Cardiac fibroblast (primary cell): ENCODE measurements at regions not wholly inside any gene's neighbourhood (a gene's known extent, or its start where the extent isn't known, plus 50 kb on each side); places are given as distances from the start of the nearest gene placed in this dataset.
A peak's percentile ranks its signal among the peaks of the same experiment; 100 is the strongest.

Experiments used
- DNase-seq, 2 donors: peaks; one replicate each; pipeline versions ENCODE4 v3.0.0 to v3.0.0-alpha.2; 2010; ENCODE audit warnings: low read depth in 2 of 2
- H3K4me3 ChIP-seq, 2 donors: replicated peaks in 1 of 2; 1 replicate in 1 of 2; 2 replicates in 1 of 2; pipeline ENCODE4 v1.5.1; 2011; ENCODE audit warnings: low read depth in 2 of 2, low read length in 2 of 2, mild to moderate bottlenecking in 2 of 2, moderate library complexity in 1 of 2
- TF ChIP-seq, protein P1 (sequence below): IDR thresholded peaks from one replicate; pipeline ENCODE4 v1.5.1; 2011; ENCODE audit warnings: low read depth, mild to moderate bottlenecking, low read length, inconsistent platforms

DNA sequence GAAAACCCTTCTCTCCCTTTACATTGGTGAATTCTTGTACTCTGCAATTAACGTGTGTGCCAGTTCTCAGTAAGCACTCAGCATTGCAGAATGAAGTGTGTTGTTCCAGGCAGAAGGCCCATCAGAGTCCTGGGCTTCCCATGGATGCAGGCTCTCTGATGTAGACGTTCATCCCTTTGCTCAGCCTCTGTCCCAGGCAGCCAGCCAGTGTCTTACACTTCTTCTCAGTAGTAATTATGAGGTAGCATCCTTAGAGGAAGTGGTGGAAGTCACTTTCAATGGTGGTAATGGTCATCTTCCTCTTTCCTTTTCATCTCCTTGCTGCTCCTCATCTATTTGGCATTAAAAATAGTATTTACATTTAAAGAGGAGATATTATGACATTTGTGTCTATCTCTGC, 66.7 kb upstream of the FYN start:
- no peak for DNase-seq
- no peak overlapping the region for H3K4me3 ChIP-seq
- TF ChIP-seq, protein P1, sequence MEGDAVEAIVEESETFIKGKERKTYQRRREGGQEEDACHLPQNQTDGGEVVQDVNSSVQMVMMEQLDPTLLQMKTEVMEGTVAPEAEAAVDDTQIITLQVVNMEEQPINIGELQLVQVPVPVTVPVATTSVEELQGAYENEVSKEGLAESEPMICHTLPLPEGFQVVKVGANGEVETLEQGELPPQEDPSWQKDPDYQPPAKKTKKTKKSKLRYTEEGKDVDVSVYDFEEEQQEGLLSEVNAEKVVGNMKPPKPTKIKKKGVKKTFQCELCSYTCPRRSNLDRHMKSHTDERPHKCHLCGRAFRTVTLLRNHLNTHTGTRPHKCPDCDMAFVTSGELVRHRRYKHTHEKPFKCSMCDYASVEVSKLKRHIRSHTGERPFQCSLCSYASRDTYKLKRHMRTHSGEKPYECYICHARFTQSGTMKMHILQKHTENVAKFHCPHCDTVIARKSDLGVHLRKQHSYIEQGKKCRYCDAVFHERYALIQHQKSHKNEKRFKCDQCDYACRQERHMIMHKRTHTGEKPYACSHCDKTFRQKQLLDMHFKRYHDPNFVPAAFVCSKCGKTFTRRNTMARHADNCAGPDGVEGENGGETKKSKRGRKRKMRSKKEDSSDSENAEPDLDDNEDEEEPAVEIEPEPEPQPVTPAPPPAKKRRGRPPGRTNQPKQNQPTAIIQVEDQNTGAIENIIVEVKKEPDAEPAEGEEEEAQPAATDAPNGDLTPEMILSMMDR, result no peak

DNA sequence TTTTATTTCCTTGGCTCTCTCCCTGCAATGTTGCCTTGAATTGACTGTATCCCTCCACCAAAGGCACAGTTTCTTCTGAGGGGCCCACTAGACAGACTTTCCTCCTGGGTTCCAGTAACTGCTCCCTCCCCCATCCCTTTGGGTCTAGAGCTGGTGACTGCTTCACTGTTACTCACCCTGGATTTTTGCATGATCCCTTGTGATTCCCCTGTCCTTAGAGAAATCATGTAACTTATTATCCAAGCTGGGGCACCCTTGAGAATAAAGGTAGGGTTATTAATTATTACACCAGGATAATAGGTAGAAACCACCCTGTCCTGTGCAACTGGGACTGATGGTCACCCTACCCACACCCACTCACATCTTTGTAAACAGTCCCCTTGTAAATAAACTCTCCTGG, 67.5 kb upstream of the FYN start:
- DNase-seq, result no peak
- TF ChIP-seq, protein P1, result no peak

DNA sequence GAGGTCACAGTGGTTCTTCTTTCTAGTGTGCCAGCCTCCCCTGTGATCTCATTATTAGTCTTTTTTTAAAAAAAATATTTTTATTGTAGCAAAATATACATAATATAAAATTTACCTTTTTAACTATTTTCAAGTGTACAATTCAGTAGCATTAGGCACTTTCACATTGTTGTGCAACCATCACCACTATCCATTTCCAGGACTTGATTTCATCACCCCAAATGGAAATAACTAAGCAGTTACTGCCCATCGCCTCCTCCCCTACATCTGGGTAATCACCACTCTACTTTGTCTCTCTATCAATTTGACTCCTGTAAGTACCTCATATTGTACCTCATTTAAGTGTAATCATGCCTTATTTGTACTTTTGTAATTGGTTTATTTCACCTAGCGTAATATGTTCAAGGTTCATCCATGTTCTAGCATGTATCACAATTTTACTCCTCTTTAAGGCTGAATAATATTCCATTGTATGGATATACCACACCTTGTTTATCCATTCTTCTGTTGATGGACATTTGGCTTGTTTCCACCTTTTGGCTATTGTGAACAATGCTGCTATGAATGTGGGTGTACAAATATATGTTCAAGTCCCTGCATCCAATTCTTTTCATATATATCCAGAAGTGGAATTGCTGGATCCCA, 68.6 kb upstream of the FYN start:
- TF ChIP-seq, protein P1, result no peak
- no peak overlapping the region for H3K4me3 ChIP-seq
- DNase-seq, result peak; percentile 32 to 62

More for the DNA sequence above, 67.5 kb upstream of the FYN start:
- H3K4me3 ChIP-seq, result no peak overlapping the region

DNA sequence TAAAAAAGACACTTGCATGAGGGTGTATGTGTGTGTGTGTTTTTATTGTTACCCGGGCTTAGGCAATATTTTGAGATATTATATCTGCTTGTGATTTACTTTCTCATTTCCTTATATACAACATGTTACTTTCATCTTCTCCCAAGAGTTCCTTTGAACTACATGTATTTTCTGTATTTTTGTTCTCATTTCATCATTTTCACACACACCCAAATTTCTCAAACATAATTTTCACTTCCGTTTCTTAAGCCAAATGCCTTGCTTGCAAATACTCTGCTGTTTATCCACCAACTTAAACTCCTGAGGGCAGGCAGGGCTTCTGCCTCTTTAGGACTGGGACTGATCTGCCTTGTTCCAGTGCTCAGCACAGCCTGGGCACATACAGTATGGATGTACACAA, 69.3 kb upstream of the FYN start:
- H3K4me3 ChIP-seq, result no peak overlapping the region
- no peak for DNase-seq
- TF ChIP-seq, protein P1, result no peak

DNA sequence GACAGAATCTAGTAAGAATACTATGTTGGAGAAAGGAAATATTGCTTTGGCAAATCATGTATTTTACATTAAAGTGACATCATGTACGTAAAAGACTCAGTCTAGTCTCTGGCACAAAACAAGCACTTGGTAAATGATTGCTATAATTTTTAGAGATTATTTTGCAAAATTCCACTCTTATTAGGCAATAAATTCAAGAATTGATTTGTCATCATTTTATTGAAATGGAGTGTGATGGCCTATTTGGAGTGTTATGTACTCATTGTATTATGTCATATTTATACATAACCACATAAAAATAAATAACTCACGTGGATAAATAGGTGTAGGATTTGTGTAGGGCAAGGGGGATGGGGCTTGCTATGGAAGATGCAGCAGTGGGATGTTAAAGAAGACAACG, 70.0 kb upstream of the FYN start:
- DNase-seq, result no peak
- H3K4me3 ChIP-seq, result no peak overlapping the region
- TF ChIP-seq, protein P1, result no peak

DNA sequence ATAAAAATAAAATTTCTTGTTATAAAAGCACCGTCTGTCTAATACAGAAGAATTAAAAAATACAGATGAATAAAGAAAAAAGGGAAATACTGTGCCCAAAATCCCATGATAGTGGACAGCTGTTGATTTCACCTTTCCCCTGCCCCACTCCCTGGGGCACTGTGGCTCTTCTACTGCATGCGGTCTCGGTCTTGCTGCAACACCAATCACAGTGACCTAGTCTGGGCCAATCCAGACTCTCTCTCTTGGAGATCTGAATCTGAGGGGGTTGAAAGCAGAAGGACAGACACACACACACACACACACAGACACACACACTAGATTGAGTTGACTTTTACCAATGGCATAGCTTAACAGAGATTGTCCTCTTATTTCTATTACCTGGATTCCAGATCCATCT, 70.5 kb upstream of the FYN start:
- no peak overlapping the region for H3K4me3 ChIP-seq
- TF ChIP-seq, protein P1, result no peak
- no peak for DNase-seq

DNA sequence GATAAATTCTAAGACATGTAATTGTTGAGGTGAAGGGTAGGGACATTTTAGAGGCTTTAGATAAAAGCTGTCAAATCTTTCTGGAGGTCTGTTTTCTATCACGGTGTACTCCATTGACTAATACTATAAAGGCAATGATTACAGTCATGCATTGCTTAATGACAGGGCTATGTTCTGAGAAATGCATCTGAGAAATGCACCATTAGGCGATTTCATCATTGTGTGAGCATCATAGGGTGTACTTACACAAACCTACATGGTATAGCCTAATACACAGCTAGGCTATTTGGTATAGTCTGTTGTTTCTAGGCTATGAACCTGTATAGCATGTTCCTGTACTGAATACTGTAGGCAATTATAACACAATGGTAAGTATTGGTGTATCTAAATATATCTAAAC, 71.3 kb upstream of the FYN start:
- DNase-seq, result peak; percentile 49 to 55
- TF ChIP-seq, protein P1, result no peak
- no peak overlapping the region for H3K4me3 ChIP-seq
